Neural crest cell (in vitro differentiated cells): ENCODE measurements at regions not wholly inside any gene's neighbourhood (a gene's known extent, or its start where the extent isn't known, plus 50 kb on each side); places are given as distances from the start of the nearest gene placed in this dataset.

Experiments used
- DNase-seq: peaks from one replicate; pipeline ENCODE4 v3.0.0; 2021; ENCODE audit warnings: low read depth, mixed read lengths, low spot score
- H3K27ac Mint-ChIP-seq: one replicate; pipeline ENCODE4 v1.8.0; 2021; ENCODE audit warnings: mild to moderate bottlenecking, mixed read lengths; ENCODE audit not compliant: unreplicated experiment
- H3K27me3 Mint-ChIP-seq: 2 replicates; pipeline ENCODE4 v1.8.0; 2021; ENCODE audit warnings: low read depth, mild to moderate bottlenecking, mixed read lengths
- H3K36me3 Mint-ChIP-seq: 2 replicates; pipeline ENCODE4 v1.8.0; 2021; ENCODE audit warnings: low read depth, mild to moderate bottlenecking, mixed read lengths
- H3K4me1 Mint-ChIP-seq: 2 replicates; pipeline ENCODE4 v1.8.0; 2021; ENCODE audit warnings: mixed read lengths
- H3K4me3 Mint-ChIP-seq: one replicate; pipeline ENCODE4 v1.8.0; 2021; ENCODE audit warnings: mild to moderate bottlenecking, mixed read lengths
- H3K9me3 Mint-ChIP-seq: 2 replicates; pipeline ENCODE4 v1.8.0; 2021; ENCODE audit warnings: mixed read lengths
- TF ChIP-seq, protein P1 (sequence below): fragments of 200-600 bp; sonication (generic); conservative IDR thresholded peaks from 2 replicates; pipeline ENCODE4 v1.5.0; 2021; ENCODE audit warnings: antibody characterized with exemption, mild to moderate bottlenecking

GRCh38 chr1:218666263-218666662 lies 321.1 kb downstream of the TGFB2 start:
- peaks cover 6% of the 10 kb centered on the region for H3K9me3 Mint-ChIP-seq
- no peak overlapping the region for H3K27ac Mint-ChIP-seq
- H3K27me3 Mint-ChIP-seq = no peaks in the 10 kb centered on the region
- peaks cover 7% of the 10 kb centered on the region for H3K4me1 Mint-ChIP-seq
- H3K4me3 Mint-ChIP-seq = no peak overlapping the region
- no peaks in the 10 kb centered on the region for H3K36me3 Mint-ChIP-seq
- DNase-seq = no peak
- TF ChIP-seq, protein P1, sequence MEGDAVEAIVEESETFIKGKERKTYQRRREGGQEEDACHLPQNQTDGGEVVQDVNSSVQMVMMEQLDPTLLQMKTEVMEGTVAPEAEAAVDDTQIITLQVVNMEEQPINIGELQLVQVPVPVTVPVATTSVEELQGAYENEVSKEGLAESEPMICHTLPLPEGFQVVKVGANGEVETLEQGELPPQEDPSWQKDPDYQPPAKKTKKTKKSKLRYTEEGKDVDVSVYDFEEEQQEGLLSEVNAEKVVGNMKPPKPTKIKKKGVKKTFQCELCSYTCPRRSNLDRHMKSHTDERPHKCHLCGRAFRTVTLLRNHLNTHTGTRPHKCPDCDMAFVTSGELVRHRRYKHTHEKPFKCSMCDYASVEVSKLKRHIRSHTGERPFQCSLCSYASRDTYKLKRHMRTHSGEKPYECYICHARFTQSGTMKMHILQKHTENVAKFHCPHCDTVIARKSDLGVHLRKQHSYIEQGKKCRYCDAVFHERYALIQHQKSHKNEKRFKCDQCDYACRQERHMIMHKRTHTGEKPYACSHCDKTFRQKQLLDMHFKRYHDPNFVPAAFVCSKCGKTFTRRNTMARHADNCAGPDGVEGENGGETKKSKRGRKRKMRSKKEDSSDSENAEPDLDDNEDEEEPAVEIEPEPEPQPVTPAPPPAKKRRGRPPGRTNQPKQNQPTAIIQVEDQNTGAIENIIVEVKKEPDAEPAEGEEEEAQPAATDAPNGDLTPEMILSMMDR = no peak

GRCh38 chr1:218667781-218668516 lies 322.8 kb downstream of the TGFB2 start:
- H3K4me3 Mint-ChIP-seq = no peak overlapping the region
- no peaks in the 10 kb centered on the region for H3K36me3 Mint-ChIP-seq
- H3K27ac Mint-ChIP-seq = no peak overlapping the region
- no peak for DNase-seq
- H3K9me3 Mint-ChIP-seq = peaks cover 6% of the 10 kb centered on the region
- no peaks in the 10 kb centered on the region for H3K27me3 Mint-ChIP-seq
- TF ChIP-seq, protein P1 = no peak
- peaks cover 13% of the 10 kb centered on the region for H3K4me1 Mint-ChIP-seq

GRCh38 chr1:218669431-218669830 lies 324.3 kb downstream of the TGFB2 start:
- H3K4me1 Mint-ChIP-seq = peaks cover 17% of the 10 kb centered on the region
- no peaks in the 10 kb centered on the region for H3K27me3 Mint-ChIP-seq
- TF ChIP-seq, protein P1 = no peak
- no peak for DNase-seq
- peaks cover 6% of the 10 kb centered on the region for H3K9me3 Mint-ChIP-seq
- H3K27ac Mint-ChIP-seq = no peak overlapping the region
- H3K4me3 Mint-ChIP-seq = no peak overlapping the region
- no peaks in the 10 kb centered on the region for H3K36me3 Mint-ChIP-seq

GRCh38 chr1:218670875-218671274 lies 325.7 kb downstream of the TGFB2 start:
- Mint-ChIP-seq H3K27me3 (no peaks in the 10 kb centered on the region), H3K4me1 (peaks cover 21% of the 10 kb centered on the region), H3K9me3 (peaks cover 6% of the 10 kb centered on the region), H3K27ac (no peak overlapping the region), H3K4me3 (no peak overlapping the region), H3K36me3 (no peaks in the 10 kb centered on the region)
- TF ChIP-seq, protein P1 = no peak
- no peak for DNase-seq

DNA sequence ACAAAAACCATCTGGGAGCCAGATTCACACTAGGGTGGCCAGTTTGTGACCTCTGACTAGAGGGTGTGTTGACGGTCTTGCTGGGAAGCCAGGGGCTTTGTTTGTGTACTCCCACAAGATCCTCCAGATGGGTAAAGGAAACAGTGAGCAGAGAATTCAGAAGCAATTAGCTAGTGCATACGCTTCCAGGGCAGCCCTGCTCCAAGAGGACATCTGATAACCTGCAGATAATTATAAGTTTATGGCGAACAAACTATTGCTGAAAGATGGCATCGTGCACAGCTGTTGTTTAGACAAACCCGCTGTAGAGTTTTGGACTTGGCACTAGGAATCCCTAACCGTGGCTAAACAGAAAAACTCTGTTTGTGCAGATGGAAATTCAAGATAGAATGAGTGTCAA lies 326.4 kb downstream of the TGFB2 start:
- TF ChIP-seq, protein P1 = no peak
- H3K27ac Mint-ChIP-seq = no peak overlapping the region
- no peaks in the 10 kb centered on the region for H3K36me3 Mint-ChIP-seq
- DNase-seq = no peak
- no peak overlapping the region for H3K4me3 Mint-ChIP-seq
- H3K9me3 Mint-ChIP-seq = peaks cover 6% of the 10 kb centered on the region
- peaks cover 21% of the 10 kb centered on the region for H3K4me1 Mint-ChIP-seq
- no peaks in the 10 kb centered on the region for H3K27me3 Mint-ChIP-seq
